ENCODE measurements at regions not wholly inside any gene's neighbourhood (a gene's known extent, or its start where the extent isn't known, plus 50 kb on each side); places are given as distances from the start of the nearest gene placed in this dataset.

DNA sequence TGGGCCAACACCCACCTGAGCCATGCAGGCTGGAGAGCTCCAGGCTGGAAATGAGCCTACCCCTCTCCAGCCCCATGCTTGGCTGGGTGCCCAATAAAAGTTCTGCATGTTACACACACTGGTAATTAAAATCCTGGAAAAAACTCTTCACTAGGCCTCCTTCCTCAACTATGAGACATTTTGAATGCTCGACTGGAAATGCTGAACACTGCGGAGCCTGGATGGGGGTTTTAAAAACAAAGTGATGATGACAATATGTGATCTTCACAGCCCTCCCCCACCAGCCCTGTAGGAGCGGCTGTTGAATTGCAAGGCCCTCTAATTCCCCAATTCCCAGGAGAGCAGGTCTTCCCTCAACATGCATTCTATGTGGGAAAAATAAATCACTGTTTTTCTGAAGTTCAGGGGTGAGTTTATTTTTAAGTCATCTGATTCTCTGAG lies 179.2 kb downstream of the TTC32 start:
- no peak for DNase-seq

DNA sequence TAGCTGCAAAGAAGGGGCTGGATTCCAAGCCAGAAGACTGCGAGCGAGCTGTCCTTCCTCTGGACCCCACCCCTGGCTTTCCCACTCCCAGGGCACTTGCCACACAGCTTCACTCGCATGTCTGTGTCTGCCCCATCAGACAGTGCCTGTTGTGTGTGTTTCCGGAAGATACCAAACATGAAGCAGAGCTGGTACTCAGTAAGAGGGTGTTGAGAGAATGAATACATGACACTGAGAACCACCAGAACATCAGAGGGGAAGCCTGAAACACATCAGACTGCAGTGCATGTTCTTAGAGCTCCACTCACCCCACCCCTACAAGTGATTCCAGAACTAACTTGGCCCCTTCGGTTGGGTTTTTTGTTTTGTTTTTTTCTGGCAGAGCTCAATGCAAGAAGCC lies 181.5 kb downstream of the TTC32 start:
- DNase-seq = no peak

DNA sequence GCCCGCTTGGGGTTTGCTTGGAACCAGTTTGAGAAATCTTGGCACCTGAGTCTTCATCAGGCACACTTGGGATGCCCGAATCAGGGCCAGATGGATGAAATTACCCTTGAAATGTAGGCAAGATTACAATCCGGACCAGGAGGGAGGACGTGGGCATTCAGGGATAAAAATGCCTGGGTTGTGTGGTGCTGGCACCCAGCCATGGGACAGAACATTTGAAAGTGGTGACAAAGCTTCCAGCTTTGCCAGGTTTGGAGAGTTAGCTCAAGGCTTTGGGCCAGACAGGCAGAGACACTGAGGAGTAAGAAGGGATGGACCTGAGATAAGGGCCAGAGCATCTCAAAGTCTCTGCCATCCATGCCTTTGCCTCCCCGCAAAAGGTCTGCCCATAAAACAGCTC lies 182.2 kb downstream of the TTC32 start:
- DNase-seq = no peak

DNA sequence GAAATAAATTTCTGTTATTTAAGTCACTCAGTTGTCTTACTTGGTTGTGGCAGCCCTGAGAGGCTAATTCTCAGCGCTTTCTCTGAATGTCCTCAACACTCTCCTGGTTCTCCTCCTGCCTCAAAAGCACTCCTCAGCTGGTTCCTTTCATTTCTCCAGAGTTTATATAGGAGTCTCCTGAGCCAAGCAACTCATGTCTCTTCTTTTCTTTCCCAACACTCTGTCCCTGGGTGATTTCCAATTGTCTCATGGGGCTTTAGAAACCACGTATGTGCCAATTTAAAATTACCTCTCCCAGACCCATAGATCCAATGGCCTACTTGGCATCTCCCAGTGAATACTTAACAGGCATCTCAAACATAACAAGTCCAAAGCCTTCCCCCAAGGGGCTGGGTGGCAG lies 184.3 kb downstream of the TTC32 start:
- DNase-seq = no peak

DNA sequence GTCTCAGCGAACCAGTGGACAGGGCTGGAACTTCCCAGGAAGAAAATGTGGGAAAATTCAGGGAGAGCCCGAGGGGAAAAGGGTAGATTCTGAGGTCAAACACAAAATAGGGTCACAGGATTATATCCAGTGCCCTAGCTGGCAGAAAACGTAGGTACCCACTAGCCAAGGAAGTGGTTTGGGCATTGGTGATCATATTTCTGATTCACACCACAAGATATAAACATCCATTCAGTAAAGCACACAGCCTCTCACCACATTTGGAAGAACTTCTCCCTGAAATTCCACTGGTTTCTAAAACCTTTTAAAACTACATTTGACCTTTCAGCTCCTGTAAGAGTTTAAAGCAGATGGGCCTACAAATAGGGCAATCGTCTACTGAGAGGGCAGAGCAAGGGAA lies 186.9 kb downstream of the TTC32 start:
- no peak for DNase-seq

DNA sequence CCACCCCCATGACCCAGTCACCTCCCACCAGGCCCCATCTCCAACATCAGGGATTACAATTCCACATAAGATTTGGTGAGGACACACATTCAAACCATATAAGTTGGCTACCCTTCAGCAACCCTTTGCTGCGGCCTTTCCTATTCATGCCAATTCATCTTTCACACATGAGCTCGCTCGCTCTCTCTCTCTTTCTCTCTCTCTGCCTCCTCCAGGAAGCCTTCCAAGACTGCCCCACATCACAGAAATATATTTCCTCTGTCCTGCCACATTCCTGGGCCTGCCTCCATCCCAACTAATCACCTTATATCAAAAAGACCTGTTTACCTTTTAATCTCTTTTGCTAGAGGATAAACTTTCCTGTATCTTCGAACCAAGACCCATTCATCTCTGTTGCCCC lies 188.9 kb downstream of the TTC32 start:
- DNase-seq = no peak

DNA sequence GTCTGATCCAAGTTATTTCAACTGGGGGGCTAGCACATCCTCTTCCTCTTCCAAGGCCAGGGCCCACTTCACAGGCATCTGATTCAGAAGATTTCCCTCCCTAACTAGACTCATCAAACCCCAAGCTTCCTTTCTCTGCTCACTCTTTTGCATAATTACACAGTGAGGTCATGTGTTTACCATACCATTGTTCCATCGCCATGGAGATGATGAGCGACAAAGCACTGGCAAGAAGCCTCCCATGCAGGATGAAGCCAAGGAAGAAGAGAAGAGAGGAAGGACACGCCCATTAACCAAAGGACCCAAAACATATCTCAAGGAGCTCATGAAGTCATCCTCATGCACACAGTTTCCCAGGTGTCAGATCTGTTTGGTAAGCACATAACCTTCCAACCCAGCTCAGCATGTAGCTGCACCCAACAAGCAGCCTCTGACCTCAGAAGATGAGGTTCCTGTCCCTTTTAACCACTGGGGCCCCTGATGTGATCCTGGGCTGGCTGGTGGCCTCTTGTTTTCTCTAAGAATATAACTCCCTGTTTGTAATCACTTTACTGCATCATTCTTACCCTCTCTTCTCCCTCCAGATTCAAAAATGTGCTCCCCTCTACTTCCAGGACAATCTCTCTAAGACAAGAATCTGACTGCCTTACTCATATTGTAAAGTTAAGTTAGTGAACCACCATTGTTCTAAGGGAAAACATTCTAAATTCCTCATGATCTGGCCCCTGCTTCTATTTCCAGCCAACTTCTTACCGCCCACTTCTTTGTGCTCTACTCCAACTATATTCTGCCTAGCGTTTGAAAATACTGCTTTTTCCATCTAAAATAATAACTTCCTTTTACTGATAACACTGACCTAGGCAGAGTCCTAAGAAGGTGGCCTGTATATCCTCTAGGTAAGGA lies 190.1 kb downstream of the TTC32 start:
- peak in 4 of 51 donors; percentile 1 to 21 (median 12) for DNase-seq

DNA sequence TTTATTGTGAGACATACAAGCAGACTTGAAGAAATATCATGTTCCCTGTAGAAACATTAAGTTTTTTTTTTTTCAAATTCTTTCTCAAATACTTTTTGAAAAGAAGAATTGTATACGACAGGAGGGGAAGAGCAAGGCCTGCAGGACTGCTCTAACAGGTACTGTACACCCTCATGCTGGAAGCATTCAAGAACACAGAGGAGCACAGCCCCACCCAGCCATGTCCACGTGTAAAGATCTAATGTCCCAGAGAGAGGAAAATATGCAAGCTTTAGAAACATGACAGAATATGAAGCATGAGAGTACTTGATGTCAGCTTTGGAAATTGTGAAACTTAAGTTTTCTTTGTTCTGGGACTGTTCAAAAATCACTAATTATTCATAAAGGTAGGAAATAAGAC lies 191.6 kb downstream of the TTC32 start:
- DNase-seq = no peak

DNA sequence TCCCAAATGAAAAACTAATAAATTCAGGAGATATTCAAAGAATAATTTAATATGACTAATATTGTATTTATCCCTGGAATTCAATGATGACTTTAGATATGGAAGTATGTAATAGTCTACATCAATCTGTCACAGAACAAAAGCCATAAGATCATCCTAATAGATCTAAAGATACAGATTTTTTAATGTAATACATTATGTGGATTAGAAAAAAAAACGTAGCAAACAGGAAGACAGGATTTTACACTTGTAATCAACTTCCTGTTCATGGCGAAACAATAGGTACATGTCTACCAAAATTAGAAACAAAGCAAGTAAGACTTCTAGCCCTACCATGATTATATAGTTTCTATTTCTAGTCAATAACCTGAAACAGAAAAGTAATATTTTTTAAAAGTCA lies 192.2 kb downstream of the TTC32 start:
- DNase-seq = no peak

DNA sequence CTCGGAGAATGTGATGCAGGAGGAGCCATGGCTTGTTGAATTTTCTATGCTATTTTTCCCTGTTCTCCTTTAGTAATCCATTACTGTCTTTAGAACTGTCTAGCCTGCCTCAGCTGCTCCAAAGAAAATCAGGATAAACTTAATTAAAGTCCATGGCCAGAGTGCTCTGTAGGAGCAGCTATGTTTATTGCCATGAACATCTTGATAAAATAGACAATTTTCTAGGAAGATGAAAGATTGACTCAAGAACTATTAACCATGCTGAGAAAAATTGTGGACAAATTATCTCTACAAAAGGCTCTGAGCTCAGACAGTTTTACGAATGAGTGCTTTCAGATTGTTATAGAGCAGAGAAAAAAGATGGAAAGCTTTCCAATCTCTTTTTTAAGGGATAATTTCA lies 193.0 kb downstream of the TTC32 start:
- DNase-seq = no peak

DNA sequence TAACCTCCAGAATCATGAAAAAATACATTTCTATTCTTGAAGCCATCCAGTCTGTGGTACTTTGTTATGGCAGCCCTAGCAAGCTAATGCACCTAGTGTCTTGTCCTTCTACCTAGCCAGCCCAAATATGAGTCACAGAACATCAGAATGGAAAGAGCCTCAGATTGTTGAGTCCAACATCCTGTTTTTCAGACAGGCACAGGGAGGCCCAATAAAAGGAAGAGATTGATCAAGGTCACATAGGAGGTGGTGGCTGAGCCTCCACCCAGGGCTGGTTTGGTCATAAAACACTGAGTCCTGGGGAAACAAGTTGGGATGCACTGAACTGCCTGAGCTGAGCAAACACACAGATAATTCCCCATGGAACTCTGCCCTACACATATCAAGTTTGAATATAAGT lies 195.5 kb downstream of the TTC32 start:
- no peak for DNase-seq

DNA sequence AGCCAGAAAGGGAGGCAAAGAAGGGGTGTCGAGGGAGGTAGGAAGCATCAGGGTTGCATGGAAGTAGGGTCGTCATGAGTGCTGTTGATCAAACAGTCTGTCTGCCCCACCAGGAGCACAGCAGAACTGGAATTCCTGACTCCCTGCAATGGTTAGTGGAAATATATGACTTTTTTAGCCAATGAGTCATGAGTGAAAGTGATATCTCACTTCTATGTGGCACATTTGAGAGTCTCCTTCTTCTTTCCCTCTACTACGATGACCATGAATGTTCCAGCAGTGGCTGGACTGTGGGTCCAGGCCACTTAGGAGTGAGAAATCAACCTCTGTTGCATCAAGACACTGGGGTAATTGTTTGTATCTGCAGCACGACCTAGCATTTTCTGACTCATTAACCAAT lies 199.5 kb downstream of the TTC32 start:
- DNase-seq = no peak

DNA sequence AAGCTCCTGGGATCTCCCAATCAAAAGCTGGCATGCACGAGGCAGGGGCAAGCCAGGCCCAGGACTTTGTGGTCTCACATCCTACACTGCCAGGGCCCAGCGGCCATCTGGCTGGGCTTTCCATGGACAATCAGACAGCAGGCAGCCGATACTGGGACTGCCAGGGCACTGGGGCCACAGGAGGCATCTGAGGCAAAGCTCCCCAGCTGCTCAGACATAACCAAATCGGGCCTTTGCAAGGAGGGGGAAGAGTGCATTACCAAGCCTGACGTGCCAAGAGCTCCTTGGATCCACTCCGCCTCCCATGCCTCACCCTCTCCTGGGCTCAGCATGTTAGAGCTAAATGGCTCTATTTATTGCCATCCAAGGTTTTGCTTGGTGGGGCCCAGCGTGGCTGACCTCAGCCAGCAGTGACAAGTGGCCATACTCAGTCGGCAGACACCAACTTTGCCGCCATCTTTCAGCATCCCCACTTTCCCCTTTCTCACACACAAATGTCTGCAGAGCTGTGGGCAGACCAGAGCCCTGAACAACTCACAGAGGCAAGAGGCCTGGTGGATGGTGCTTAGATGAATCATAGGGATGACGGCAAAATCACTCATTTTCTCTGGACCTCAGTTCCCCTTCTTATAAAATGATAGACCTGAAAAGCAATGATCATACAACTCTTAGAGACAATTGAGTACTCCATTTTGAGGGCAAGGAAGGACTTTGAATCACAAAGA lies 200.8 kb downstream of the TTC32 start:
- no peak for DNase-seq

DNA sequence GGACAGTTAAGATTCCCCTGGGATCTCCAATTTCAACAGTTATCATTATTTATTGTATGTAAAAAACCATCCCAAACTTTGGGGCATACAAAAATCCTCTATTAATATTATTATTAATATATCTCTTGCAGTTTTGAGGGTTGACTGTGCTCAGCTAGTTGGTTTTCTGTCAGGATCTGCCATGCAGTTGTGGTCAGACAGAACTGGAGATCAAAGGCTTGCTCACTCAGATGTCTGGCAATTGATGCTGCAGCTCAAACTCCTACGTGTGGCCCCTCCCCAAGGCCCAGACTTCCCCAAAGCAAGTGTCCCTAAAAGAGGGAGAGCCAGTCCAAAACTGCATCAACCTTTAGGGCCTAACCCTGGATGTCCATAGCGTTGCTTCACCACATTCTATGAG lies 204.7 kb downstream of the TTC32 start:
- DNase-seq = no peak

DNA sequence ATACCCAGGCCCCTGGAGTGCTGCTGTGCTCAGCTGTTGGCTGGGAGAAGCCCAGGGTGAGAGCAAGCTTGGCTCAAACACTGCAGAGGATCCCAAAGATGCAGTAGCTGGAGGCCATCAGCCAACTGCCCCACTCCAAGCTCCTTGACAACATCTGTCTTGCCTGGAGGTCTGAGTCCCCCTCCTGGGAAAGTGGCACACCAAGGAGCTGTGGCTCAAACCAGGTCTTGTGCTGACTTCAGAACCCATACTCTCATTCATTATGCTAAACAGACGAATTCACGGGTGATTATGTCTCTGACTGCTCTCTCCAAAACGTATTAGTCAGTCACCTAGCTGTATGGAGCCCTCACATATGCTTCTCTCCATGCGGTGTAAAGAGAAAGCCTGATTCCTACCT lies 206.1 kb downstream of the TTC32 start:
- no peak for DNase-seq

DNA sequence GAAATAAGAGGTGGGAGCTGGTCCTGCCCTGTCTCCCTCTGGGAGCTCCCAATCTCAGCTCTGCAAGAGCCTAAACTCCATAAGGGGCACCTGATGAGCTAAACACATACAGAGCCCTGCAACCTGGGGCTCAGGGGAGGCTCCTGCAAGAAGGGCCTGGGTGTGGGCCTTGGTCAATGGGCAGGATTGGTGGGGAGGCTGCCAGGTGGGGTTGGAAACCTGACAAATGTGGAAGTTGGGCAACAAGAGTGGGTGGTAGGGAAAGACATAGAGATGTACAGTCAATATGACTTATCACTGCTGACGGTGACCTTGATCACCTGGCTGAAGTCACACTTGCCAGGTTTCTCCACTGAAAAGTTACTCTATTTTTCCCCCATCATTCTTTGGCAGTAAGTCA lies 209.9 kb downstream of the TTC32 start:
- no peak for DNase-seq

DNA sequence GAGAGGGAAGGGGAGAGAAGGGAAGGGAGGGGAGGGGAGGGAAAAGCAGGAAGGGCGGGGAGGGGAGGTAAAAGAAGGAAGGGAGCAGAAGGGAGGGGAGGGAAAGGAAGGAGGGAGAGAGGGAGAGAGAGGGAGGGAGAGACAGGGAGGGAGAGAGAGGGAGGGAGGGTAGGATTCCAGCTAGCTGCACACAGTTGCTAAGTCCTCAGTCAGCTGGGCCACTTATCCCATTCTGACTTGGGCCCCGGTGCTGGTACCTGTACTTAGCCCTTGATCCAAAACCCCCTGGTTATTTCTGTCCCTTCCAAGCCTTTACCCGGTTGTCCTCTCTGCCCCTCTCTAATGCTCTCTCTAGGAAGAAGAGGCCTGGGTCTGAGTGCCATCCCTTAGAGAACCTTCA lies 211.4 kb downstream of the TTC32 start:
- no peak for DNase-seq

DNA sequence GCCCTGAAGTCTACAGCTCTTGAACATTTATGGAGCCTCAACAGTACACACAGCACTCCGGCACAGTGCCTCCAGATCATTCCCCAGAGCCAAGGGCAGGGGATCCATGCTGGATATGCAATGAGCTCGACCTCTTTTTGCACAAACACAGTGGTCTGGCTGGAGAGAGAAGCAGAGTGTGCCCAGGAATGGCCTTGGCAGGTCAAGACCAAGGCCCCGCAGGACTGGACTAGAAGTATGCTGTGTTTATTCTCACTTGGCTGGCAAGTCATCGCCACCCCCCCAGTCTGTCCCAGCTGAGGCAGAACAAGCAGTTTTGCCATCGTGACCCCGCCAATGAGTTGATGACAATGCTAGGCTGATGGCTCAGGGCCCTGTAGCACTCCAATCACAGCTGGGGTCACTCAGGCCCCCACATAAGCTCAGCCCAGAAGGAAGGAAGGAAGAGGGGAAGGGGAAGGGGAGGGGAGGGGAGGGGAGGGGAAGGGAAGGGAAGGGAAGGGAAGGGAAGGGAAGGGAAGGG lies 212.1 kb downstream of the TTC32 start:
- no peak for DNase-seq

DNA sequence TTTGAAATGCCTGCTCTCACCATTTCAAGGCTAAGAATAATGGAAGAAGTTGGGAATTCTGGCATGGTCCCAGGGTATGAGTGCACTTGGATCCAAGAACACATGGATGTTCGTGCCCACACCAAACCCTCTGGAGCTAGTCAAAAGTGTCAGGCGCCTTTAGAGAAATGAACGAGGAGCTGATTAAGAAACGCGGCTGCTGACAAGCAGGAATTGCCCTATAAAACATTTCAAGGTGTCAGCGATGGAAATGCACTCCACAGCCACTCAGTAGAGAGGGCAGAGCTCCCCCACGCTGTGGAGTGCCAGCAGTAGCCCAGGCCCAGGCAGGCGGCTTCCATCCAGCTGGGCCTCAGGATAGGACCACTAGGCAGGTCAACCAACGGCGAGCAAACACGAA lies 213.7 kb downstream of the TTC32 start:
- no peak for DNase-seq

DNA sequence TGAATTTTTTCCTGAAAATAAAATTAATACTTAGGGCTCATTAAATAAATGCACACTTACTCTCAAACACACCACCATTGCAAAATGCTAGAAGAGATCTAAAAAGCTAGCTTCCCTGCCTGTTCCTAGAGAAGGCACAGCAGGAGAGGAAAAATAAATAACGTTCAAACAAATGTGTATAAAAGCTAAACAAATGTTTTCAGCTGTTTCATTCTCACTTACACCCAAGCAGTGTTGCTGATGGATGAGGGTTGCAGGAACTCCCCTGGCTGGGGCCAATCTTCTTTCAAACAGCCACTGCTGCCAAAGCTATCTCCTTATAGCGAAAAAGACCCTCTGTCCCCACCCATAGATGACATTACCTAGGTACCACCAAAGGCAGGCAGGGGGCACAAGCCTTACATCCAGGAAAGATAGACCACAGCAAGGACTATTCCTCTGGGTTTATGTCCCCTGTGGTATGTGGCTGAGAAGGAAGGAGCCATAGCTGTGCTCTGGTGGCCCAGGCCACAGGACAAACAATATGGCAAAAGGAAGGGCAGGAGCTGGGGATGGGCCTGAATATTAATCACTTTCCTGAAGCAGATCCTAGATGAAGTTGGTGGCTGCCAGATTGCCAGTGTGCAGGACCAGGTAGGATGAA lies 214.6 kb downstream of the TTC32 start:
- no peak for DNase-seq

DNA sequence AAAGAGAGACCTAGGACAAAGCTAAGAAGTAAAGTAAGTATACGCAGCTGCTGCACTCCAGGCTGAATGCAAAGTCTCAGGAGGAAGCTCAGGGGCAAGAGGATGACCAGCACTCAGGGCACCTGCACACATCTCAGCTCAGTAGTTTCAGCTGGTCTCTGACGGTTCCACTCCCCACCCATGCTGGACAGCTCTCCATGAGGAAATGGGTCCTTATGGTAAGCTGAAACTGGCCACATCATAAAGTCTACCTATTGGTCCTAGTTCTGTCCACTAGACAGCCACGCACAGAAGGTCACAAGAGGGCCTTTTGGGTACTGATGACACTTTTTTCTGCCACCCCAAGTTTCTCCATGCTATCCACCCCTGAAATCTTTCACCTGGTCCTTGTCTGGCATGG lies 215.3 kb downstream of the TTC32 start:
- no peak for DNase-seq

DNA sequence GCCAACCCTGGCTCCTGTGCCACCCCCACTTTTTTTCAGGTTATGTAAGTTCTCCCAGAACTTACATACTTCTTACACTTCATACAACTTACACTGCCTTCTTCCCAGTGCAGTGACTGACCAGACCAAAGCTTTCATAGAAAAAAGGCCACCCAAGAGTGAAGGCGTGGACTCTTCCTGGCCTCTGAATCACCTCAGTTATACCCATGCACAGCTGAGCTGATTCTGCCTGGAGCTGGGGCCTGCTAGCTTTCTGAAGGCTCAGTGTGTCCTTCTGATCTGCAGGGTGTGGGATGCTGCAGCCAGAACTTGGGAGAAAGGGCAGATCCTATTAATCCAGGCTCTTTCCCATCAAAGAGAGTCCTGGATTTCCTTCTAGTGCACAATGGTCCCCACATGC lies 216.1 kb downstream of the TTC32 start:
- no peak for DNase-seq

Data from hypothalamus (tissue), 51 donors.